Transverse colon (tissue), 4 donors: ENCODE measurements at regions not wholly inside any gene's neighbourhood (a gene's known extent, or its start where the extent isn't known, plus 50 kb on each side); places are given as distances from the start of the nearest gene placed in this dataset.

ENCODE experiments used
- POLR2A ChIP-seq: fragments of 450-650 bp; IDR thresholded peaks from one replicate; pipeline ENCODE4 v1.6.1; 2016; ENCODE audit warnings: antibody characterized with exemption, mild to moderate bottlenecking, moderate library complexity
- POLR2AphosphoS5 ChIP-seq, 3 donors: sonication (generic); formaldehyde crosslinking; IDR thresholded peaks; one replicate each; pipeline ENCODE4 v1.6.1; 2016; ENCODE audit warnings: antibody characterized with exemption in 3 of 3
- TF ChIP-seq, protein P1 (sequence below), 5 experiments: fragments of 200-600 bp in 3 of 5; fragments of 450-650 bp in 2 of 5; sonication (generic) in 3 of 5; IDR thresholded peaks; 1 replicate in 2 of 5; 2 replicates in 3 of 5; pipeline ENCODE4 v1.5.1; 2016 to 2017; ENCODE audit warnings: antibody characterized with exemption in 5 of 5, inconsistent platforms in 3 of 5, mild to moderate bottlenecking in 2 of 5, moderate library complexity in 1 of 5

DNA sequence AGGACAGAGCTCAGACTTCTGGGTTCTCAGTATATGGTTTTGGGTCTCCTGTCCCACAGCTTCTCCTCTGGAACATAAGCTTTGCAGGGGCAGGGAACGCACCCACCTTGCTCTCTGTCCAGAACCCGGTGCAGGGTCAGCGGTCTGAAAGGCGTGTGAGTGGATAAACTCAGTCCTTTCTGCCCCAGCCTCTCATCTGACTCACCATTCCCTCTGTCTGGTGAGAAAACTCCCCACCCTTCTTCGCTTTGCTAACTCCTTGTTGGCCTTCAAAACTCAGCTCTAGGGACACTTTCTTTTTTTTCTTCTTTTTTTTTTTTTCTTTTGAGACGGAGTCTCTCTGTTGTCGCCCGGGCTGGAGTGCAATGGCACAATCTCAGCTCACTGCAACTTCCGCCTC lies 68.9 kb upstream of the NUP50 start:
- TF ChIP-seq POLR2AphosphoS5 (IDR thresholded peaks at IDR 0.05) (no peak), POLR2A (no peak)
- TF ChIP-seq, protein P1, sequence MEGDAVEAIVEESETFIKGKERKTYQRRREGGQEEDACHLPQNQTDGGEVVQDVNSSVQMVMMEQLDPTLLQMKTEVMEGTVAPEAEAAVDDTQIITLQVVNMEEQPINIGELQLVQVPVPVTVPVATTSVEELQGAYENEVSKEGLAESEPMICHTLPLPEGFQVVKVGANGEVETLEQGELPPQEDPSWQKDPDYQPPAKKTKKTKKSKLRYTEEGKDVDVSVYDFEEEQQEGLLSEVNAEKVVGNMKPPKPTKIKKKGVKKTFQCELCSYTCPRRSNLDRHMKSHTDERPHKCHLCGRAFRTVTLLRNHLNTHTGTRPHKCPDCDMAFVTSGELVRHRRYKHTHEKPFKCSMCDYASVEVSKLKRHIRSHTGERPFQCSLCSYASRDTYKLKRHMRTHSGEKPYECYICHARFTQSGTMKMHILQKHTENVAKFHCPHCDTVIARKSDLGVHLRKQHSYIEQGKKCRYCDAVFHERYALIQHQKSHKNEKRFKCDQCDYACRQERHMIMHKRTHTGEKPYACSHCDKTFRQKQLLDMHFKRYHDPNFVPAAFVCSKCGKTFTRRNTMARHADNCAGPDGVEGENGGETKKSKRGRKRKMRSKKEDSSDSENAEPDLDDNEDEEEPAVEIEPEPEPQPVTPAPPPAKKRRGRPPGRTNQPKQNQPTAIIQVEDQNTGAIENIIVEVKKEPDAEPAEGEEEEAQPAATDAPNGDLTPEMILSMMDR (IDR thresholded peaks at IDR 0.05): no peak
